Islet precursor cell (in vitro differentiated cells): ENCODE measurements at regions not wholly inside any gene's neighbourhood (a gene's known extent, or its start where the extent isn't known, plus 50 kb on each side); places are given as distances from the start of the nearest gene placed in this dataset.

Source experiments
- DNase-seq: peaks from one replicate; pipeline ENCODE4 v3.0.0-alpha.2; 2018

DNA sequence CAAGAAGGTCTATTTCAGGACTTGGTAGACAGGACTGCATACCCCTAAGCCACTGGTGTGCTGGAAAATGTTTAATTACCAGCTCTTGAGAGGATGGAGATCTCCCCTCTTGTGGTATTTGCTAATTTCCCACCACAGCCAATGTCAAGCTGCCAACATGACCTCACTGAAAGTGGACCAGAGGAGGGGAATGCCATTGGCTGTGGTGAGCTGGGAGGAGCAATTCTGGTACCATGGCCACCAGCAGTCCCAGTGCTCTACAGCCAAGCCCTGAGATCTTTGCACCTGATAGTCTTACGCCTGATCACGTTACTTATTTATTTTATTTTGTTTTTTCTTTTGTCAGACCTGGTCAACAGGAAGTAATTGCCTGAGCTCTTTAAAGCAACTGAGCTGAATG is 82.5 kb upstream of the BCL6 start:
- no peak for DNase-seq

DNA sequence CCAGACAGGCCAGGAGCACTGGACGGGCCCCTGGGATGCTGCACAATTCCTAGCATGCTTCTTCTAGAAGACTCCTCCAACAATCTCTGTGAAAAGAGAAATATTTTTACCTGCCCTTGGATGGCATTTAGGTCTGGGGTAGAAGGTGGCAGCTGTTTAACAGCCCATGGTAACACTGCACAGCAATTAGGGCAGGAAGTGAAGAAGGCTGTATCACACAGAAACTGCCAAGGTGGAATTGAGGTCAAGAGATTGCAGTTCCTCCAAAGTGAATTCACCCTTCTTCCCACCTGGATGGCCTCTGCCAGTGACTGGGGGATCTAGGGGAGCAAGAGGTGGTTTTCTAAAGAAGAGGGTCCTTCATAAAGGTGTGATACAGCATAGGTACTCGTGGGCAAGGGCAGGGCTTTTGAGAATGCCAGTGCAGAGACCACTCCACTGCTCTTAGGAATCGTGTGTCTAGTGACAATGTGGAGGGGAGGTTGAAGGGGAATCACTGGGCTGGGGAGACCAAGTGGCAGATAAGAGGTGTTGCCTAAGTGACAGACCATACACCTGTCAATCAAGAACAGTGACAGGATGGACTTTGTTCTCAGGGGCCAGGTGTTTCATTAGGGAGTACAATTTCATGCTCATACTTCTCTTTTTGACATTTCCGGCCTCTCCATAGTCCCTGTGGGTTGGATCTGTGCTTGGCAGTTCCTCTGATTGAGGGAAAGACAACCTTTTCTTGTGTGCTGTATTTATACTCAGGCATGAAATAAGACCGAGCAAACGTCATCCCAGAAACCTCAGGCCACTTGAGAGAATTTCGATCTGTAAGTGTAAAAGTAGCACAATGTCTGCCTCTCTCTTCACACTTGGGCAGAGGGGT is 83.5 kb upstream of the BCL6 start:
- peak; percentile 22 for DNase-seq

DNA sequence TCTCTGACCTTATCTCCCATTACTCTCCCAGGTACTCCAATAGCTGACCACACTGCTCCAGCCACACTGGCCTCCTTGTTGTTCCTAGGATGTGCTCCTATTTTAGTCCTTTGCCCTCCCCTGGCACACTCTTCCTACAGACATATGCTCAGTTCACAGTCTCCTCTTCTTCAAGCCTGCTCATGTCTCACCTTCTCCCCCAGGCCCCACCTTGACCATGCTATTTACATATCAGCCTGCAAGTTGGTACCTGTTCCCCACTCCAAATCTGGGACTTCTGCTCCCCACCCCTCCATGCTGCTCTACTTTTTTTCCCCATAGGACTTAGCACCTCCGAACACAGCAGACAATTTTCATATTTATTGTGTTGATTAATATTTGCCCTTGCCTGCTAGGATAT is 84.9 kb upstream of the BCL6 start:
- peak; percentile 14 for DNase-seq

DNA sequence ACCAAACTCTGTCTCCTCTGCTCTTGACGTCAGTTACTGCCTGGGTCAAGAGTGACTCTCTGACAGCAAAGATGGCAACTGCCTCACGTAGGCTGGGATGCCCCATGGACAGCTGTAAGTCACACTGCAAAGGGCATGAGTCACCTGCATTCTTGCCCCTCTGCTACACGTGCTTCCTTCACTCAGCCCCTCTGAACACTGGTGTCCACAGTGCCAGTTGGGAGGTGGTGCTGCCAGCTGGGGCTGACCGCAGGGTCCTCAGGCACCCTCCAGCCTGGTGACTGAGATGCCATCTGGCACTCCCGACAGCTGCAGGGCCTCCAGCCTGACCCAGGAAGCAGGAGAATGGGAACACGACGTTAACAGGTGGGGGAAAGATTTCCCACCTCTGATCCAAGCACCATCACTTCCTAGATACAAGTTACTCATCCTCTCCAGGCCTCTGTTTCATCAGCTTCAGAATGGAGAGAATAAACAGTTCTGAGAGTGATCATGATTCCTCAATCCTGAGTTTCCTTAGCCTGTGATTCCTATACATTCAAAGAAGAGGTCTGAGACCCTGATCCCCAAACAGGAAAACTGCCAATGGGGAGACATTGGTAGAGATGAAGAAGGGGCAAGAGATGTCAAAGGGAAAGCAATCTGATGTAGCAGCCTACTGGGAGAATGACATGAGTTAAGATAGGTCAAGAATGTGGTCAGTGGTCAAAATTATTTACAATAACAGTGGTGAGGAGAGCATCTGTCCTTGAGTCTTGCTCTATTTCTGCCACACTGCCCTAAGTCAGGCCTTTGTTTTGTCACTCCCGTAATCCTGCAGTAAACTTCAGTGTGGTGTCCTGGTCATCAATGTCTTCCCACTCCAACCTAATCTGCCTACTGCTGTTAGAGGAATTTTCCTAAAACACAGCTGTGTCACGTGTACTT is 86.1 kb upstream of the BCL6 start:
- DNase-seq, result no peak

DNA sequence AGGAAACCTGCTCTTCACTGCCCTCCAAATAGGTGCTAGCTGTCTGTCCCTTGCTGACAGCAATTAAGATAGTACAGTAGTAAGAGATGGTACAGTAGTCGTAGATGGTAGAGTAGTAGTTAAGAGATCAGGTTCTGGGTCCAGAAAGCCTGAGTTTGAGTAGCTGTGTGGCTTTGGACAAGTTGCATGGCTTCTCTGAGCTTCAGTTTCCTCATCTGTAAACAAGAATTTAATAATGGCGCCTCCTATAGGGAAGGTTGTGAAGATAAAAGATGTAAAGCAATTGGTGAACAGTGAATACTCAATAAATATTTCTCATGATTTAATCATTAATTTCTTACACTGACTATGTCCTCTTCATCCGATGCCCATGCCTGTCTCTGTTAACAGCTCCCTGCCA is 86.9 kb upstream of the BCL6 start:
- no peak for DNase-seq

DNA sequence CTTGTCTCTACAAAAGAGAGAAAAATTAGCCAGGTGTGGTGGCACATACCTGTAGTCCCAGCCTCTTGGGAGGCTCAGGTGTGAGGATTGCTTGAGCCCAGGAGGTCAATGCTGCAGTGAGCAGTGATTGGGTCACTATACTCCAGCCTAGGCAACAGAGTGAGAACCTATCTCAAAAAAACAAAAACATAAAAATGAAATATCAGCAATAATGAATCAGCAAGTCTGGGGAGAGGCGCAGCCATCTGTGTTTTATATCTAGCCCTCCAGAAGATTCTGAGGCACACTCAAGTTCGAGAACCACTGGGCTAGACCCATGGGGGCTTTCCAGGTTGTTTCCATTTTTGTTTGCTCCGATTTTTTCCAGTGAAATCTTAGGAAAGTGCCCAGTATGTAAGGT is 88.1 kb upstream of the BCL6 start:
- DNase-seq, result no peak

DNA sequence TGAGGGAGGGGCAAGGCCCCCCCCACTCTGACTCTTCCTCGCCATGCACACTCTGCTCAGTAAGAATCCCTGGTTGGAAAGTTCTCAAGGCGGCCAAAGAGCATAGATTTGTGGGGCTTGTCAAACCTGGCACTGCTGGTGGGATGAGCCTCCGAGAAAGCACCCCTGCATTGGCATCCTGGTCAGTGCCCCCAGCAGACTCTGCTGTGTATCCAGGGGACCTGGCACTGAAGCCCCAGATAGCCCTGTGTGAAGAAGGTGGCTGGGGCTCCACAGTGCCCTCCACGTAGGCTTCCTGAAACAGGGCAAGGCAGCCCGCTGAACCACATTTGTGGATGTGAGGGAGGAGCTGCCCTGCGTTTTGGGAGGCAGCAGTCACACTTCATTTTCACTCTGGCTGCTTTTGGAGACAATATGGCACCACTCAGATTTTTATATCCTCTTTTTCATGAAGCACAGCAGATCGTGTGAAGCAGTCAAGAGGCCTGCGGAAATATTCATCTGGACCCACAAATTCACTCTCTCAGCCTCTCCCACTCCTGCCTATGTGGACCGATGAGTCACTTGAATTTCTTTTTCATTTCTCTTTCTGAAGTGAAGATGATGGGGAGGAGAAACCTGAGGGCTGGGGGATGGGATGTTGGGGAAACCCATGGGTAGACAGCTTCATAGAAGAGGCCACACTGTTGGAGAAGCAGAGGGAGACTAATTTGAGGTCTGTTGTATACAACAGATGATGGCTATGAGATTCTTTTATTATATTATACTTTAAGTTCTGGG is 88.7 kb upstream of the BCL6 start:
- no peak for DNase-seq

DNA sequence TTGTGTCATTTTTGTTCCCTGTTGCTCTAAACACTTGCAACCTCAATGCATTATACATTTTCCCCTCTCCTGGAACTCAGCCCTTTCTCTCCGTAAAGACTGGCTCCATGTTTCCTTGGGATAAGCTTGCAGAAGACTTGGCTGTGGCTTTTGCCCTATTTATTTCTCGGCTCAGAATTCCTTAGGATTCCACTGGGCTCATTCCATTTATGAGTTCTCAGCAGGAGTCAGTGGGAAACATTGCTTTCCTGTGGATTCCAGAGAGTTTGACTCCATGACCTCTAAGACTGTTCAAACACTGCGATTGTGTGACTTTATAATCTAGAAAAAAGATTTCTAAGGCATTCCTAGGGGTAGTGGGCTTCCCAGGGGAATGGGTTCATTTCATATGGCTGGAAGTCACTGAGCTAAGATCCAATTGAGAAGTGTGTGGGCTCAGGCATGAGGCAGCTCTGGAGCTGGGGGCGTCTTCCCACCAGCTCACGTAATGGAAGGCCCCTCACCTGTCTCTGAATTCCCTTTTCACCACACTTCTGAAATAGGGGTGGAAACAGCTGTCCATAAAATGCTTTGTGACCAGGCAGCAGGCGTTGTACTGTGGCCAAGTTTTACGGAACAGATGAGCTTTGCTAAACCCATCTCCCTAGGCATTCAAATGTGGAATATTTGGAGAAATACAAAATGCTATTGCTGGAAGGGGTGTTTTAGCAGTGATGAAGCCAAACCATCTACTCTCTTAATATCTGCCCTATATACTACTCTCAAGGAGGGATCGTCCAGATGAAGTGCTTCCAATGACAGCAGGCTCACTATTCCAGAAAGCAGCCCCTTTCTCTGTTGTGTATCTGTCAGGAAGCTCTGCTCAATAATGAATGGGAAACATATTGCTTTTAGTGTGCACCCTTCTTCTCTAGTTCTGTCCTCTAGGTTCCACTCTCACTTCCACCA is 91.8 kb upstream of the BCL6 start:
- DNase-seq, result no peak

DNA sequence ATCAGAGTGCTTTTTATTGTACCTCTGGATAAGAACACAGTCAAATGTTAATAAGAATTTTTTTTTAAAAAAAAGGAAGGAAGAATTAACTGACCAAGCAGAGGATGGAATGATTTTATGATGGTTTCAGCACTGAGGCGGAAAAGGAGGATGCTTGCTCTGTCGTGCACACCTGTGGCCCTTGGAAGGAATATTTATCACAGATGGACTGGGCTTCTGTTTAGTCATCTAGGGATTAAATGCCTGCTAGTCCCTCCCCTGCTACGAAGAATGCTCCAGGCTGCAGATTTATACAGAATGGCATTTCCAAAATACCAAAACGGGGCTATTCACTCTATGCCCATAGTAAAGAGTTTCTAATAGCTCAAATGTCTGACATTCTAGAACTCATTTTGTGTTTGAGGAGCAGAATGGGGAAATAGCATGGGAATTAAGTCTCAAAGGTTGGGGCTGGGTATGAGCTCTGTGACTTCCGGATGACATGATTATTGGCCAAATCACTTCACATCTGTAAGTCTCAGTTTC is 92.8 kb upstream of the BCL6 start:
- no peak for DNase-seq

DNA sequence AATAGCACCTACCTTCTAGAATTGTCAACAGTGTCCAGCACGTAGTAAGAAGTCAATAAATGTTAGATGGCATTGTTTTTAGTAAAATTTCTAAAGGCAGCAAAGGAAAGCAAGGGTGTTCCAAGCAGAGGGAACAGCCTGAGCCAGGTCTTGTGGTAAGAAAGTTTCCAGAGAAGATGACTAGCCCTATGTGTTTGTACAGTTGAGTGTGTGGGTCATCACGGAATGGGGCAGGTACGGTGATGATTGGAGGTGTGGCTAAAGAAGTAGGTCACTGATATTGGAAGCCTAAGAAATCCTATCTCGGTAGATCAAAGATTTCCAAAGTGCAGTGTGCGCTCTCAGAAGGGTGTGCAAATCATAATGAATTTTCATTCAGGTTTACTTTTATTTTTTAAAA is 94.2 kb upstream of the BCL6 start:
- DNase-seq, result no peak

DNA sequence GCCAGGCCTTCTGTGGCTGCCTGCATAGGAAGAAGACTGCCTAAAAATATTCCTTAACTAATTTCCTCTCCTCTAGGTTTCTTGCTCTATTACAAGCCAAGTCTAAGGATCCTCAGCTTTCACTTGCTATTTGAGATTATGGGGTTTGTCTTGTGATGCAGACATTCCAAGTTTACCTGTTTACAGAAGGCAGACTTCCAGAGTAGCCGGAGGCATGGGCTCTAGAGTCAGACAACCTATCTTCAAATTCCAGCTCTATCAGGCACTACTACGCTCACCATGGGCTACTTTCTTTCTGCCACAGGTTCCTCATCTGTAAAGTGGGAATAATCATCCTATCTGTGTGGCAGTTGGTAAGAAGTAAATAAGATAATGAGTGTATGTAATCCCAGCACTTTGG is 95.6 kb upstream of the BCL6 start:
- DNase-seq, result no peak

DNA sequence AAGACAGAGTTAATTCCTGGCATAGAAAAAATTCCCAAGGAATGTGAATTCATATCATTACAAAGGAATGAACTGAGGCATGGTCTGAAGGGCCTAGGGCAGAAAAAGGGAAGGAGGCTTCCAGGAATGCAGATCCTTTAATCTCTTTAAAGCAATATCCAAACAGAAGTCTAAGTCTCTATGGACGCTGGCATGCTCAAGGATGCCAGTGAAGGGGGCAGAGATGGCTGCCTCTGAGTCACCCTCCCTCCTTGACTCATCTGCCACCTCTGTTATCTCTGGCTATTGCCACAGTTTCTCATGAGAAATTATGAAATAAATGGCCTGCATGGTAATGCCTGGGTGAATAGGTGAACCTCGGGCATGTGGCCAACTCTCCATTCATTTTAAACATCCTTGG is 96.3 kb upstream of the BCL6 start:
- DNase-seq, result peak; percentile 74

DNA sequence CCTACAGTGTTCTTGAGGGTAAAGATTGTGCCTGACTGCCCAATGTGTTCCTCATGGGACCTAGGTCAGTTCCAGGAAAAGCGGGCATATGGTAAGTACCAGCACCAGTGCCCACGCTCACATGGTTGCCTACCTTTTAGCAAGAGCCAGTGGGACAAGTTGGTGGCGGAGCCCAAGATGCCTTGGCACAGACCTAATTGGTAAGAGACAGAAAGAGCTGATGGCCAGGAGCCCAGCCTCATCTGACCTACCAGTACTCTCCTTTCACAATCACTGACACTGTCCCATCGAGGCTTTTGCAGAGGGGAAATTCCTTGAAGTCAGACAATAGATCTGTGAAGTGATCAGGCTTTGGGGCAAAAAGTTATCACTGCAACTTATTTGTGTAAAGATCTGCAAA is 98.4 kb upstream of the BCL6 start:
- no peak for DNase-seq

DNA sequence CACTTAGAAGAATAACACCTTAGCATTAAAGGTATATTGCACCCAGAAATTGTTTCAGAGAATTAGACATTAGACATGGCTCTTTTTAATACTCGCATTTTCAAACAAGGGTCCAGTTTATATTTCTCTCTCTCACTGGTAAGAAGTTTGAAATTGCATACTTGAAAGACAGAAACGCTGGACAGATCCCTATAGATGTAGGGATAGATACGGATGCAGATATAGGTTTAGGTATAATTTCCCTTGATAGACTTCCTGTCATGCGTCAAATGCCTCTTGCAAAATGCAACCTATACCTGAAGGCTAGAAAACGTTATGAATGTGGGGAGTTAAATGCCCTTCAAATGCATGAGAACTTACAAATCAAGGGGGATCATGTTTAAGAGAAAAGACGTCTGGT is 99.4 kb upstream of the BCL6 start:
- no peak for DNase-seq

DNA sequence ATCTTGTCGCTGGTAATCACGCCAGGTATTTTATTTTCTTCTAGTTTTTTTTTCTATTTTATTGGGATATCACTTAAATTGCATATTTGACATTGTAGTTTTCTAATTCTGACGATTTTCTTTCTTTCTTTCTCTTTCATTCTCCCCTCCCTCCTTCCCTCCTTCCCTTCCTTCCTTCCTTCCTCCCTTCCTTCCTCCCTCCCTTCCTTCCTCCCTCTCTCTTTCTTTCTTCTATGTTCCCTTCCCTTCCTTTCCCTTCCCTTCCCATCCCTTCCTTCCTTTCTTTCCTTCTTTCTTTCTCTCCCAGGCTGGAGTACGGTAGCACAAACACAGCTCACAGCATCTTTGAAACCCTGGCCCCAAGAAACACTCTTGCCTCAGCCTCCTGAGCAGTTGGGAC is 100.6 kb upstream of the BCL6 start:
- DNase-seq, result no peak

DNA sequence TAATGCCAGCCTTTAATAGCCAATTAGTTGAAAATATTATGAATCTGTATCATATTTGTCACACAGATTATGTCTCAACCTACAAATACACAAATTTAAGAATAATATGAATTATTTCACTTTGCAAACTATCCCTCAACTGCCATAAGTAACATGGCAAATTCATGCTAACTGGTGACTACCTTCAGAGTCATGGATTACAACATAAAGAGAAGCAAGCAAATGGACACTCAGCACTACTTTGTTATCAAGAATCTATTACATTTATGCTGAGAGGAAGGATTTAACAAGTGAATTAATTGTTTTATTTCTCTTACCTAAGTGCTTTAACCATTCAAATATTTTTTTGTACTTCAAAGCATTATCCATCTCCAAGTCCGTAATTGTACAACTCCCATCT is 103.1 kb upstream of the BCL6 start:
- no peak for DNase-seq

DNA sequence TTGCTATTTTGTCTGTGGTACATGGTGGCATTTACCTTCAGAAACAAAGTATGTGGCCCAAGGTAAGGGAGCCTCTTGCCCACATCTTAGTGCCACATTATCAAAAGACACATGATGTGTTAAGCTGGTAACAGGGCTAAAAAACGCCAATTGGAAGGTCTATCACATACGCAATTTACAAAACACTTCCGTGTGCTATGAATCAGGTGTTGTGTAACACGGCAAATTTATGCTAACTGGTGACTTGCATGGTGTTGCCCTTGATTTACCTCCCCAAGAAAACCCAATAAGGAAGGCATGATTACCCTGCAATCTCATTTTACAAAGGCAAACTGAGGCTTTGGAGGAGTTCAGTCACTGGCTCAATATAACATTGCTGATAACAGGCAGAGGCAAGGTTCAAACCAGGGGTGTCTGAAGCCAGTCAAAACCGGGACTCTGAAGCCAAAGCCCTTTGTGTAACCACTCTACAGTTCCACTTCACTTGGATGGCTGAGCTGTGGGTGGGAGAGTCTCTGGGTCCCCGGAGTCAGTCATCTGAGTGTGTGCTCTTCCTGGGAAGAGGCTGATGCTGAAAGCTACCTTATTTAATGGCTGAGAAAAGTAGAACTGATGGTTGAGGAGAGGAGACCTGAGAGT is 103.9 kb upstream of the BCL6 start:
- no peak for DNase-seq

DNA sequence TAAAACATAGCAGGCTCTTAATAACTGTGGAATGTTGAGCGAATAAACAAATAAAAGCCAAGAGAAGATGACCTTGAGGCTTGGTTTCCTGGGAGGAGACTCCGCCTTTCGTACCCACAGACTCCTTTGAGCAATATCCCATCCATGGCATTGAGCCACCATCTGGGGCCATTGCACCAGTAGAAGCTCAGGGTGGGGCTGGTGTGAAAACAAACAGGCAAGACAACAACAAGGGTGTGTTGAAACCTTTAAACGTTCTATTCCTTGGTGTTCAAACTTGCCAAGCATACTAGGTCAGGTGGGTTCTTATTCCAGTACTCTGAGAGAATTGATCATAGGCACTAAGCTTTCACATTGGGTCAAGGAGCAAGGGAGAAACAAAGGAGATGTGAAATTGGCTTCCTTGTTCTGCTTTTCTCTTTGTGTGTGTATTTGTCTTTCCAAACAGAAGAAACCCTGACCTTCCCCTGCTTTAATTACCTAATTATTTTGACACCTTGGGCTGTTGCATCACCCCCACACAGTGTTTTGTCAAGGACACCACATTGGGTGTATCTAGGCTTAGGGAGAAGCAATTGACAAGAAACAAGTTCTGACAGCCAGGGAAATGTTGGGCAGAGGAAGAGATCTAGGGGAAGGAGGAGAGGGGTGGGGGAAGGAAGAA is 105.1 kb upstream of the BCL6 start:
- no peak for DNase-seq

DNA sequence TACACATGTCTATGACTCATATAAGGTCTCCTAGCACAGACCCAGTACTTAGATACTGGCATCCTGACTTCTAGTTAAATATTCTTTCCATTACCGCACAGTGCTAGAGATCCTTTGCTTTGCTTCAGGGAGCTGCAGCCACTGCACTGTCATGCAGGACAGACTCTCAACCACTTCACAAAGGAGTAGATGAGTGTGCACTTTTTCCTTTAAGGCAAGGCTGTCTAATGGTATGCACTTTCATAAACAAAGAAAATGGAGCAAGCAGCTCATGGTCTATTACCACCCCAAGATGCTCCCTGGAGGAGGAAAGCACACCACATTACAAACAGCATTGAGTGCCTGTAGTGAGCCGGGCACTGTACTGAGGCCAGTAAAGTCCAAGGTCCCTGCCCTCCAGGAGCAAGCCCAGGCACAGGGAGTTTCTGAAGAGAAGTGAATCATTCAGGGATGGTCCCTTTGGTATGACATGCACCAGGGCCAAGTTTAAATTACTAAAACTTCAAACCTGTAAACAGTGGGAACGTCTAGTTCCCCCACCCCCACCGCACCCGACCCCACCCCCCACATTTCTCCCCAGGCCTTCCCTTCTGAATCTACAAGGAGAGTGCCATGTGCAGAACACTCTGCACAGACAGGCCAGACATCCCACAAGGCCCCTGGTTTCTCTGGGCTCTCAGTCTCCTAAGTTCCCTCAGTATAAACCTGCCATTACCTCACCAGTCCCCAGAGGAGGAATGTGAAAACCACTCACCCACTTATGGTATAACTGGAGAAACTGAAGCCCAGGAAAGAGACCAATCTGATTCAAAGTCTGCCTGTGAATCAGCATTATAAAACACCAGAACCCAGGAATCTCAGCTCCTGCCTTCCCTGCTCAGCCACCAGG is 107.8 kb upstream of the BCL6 start:
- no peak for DNase-seq

DNA sequence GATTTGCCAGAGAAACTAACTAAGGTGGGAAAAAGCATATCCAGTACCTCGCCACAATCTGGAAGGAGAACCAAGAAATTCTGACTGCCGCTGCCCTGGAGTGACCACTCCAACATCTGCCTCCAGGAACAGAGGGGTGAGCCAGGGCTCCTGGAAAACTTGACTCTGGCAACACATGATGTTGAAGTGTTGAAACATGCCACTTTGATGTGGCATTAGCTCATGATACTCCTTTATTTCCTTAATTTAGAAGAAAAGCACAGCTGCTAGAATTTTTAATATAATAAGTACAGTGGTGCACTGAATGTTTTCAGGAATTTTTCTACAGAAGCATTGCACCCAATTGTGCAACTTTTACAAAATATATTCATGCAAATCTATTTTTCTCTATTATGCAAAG is 109.9 kb upstream of the BCL6 start:
- DNase-seq, result no peak
